ENCODE measurements at regions not wholly inside any gene's neighbourhood (a gene's known extent, or its start where the extent isn't known, plus 50 kb on each side); places are given as distances from the start of the nearest gene placed in this dataset.
"Not testable (repeated sequence)": the region's sequence is repeated elsewhere in the genome, so short reads cannot be mapped to it uniquely, and the experiment has no call there.

DNA sequence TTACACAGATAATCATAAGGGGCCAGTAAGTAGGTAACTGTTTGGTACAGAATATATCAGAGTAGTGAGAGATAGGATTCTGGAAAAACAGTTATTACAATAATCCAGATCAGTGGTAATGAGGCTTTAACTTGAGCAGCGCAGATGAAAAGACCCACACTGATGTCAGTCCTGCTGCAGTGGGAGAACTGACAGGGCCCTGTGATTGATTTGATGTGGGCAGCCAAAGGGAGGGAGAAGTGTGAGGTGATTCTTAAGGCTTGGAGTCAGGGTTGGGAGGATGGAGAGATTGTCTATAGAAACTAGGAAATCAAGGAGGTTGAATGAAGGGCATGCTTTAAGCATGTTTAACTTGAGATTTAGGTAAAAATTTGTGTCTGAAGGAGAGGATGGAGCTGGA lies 161.4 kb downstream of the VSIG4 start:
- Histone ChIP-seq H3K27me3 (ENCODE audit: control insufficient read depth, insufficient read depth, low read length) (no peaks in the 10 kb centered on the region), H3K36me3 (ENCODE audit: control insufficient read depth, insufficient read depth, low read length) (no peaks in the 10 kb centered on the region), H3K9me3 (ENCODE audit: control insufficient read depth, insufficient read depth, low read length) (peaks cover 3% of the 10 kb centered on the region), H3K9ac (ENCODE audit: low read depth, low read length) (no peak overlapping the region), H3K4me1 (ENCODE audit: control insufficient read depth, insufficient read depth, low read length) (no peaks in the 10 kb centered on the region), H3K4me3 (ENCODE audit: low read depth, low read length) (no peak overlapping the region)

DNA sequence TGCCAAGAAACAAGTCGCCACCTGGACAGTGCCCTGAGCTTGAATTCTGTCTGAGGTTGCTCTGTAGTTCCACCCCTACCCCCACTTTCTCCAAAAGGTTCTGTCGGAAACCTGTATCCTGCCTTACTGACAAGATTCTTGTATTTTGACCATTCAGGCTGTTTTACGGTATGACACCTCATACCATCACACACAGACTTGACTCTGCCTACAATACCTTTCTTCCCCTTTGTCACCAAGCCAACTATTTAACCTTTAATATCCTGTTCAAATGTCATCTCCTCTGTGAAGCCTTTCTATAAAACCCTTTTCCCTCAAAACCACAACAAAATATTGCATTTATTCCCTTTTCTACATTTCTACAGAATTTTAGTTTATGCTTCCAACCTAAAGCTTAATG lies 161.9 kb downstream of the VSIG4 start:
- H3K27me3 ChIP-seq (ENCODE audit: control insufficient read depth, insufficient read depth, low read length), result no peaks in the 10 kb centered on the region
- no peaks in the 10 kb centered on the region for H3K36me3 ChIP-seq (ENCODE audit: control insufficient read depth, insufficient read depth, low read length)
- no peaks in the 10 kb centered on the region for H3K4me1 ChIP-seq (ENCODE audit: control insufficient read depth, insufficient read depth, low read length)
- no peak overlapping the region for H3K9ac ChIP-seq (ENCODE audit: low read depth, low read length)
- peaks cover 3% of the 10 kb centered on the region for H3K9me3 ChIP-seq (ENCODE audit: control insufficient read depth, insufficient read depth, low read length)
- H3K4me3 ChIP-seq (ENCODE audit: low read depth, low read length), result no peak overlapping the region

DNA sequence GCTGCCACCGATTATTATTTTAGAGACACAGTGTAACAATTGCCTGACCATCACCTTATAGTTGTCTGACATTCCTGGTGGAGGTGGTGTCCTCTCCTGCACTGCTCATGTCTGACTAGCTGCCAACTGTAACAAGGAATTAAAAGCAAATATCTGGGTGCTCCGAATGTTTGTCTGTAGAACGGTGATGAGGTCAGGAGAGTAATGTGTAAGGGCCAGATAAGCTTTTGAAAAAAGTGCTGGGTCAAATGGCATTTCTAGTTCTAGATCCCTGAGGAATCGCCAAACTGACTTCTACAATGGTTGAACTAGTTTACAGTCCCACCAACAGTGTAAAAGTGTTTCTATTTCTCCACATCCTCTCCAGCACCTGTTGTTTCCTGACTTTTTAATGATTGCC lies 164.3 kb downstream of the VSIG4 start:
- not testable (repeated sequence) for H3K4me1 ChIP-seq (ENCODE audit: control insufficient read depth, insufficient read depth, low read length); H3K9me3 ChIP-seq (ENCODE audit: control insufficient read depth, insufficient read depth, low read length); H3K9ac ChIP-seq (ENCODE audit: low read depth, low read length); H3K36me3 ChIP-seq (ENCODE audit: control insufficient read depth, insufficient read depth, low read length); H3K4me3 ChIP-seq (ENCODE audit: low read depth, low read length); H3K27me3 ChIP-seq (ENCODE audit: control insufficient read depth, insufficient read depth, low read length)

DNA sequence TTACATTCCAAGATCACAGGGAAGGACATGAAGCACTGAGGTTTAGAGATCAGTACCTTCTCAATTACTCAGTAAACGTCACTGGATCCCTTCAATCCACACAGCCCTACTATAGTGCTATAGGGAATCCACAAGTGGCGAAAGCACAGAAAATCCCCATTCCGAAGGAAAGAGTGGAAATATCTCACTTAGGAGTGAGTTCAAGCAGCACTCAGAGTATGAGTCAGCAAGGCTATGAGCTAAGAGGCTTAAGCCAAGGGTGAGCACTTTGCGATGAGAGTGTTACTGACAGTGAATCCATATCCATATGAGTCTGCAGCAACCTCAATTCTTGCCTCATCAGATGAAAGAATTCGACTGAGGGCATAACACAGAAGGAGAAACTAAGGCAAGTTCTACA lies 165.1 kb downstream of the VSIG4 start:
- peaks cover 3% of the 10 kb centered on the region for H3K9me3 ChIP-seq (ENCODE audit: control insufficient read depth, insufficient read depth, low read length)
- no peaks in the 10 kb centered on the region for H3K4me1 ChIP-seq (ENCODE audit: control insufficient read depth, insufficient read depth, low read length)
- no peaks in the 10 kb centered on the region for H3K27me3 ChIP-seq (ENCODE audit: control insufficient read depth, insufficient read depth, low read length)
- no peak overlapping the region for H3K4me3 ChIP-seq (ENCODE audit: low read depth, low read length)
- no peaks in the 10 kb centered on the region for H3K36me3 ChIP-seq (ENCODE audit: control insufficient read depth, insufficient read depth, low read length)
- H3K9ac ChIP-seq (ENCODE audit: low read depth, low read length), result no peak overlapping the region

DNA sequence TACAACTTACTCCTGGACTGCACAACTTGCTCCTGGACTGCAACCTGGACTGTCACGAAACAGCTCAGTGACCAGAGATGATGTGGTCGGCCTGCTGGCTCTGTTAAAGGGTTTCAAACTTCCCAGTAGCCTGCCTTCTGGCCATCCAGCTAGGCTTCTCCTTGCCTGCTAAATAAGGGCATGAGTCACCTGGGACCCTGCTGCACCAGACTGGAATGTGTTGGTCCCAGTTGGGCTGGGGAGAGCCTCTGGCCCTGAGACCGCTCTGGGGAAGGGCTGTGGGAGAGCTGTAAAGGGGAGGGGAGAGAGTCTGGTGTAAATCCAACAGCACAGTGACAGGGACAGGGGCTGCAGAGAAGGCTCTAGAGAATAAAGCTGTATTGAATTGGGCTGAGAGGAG lies 165.8 kb downstream of the VSIG4 start:
- H3K4me1 ChIP-seq (ENCODE audit: control insufficient read depth, insufficient read depth, low read length), result no peaks in the 10 kb centered on the region

DNA sequence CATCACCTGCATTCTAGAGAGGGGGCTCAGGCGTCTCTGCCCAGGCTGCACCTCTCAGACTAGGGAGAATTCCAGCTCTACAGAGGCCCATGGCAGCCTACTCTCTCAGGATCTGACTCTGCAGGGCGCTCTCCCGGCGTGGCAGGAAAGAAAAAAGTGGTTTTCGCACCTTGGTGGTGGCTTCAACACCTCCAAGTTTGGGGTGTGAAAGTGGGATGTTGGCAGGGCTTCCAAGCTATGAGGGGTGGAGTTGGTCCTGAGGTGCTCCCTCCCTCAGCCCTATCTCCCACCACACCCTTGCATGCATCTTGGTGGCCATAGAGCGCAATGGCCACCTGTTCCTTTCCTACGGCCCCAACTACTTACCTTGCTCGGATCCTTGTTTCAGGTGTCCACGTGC lies 166.5 kb downstream of the VSIG4 start:
- H3K27me3 ChIP-seq (ENCODE audit: control insufficient read depth, insufficient read depth, low read length), result no peaks in the 10 kb centered on the region
- H3K4me1 ChIP-seq (ENCODE audit: control insufficient read depth, insufficient read depth, low read length), result no peaks in the 10 kb centered on the region
- no peaks in the 10 kb centered on the region for H3K36me3 ChIP-seq (ENCODE audit: control insufficient read depth, insufficient read depth, low read length)
- H3K4me3 ChIP-seq (ENCODE audit: low read depth, low read length), result no peak overlapping the region
- no peak overlapping the region for H3K9ac ChIP-seq (ENCODE audit: low read depth, low read length)
- no peaks in the 10 kb centered on the region for H3K9me3 ChIP-seq (ENCODE audit: control insufficient read depth, insufficient read depth, low read length)

More for the DNA sequence above, 165.8 kb downstream of the VSIG4 start:
- H3K9me3 ChIP-seq (ENCODE audit: control insufficient read depth, insufficient read depth, low read length), result peaks cover 3% of the 10 kb centered on the region
- no peaks in the 10 kb centered on the region for H3K36me3 ChIP-seq (ENCODE audit: control insufficient read depth, insufficient read depth, low read length)
- H3K9ac ChIP-seq (ENCODE audit: low read depth, low read length), result no peak overlapping the region
- no peaks in the 10 kb centered on the region for H3K27me3 ChIP-seq (ENCODE audit: control insufficient read depth, insufficient read depth, low read length)
- H3K4me3 ChIP-seq (ENCODE audit: low read depth, low read length), result no peak overlapping the region

DNA sequence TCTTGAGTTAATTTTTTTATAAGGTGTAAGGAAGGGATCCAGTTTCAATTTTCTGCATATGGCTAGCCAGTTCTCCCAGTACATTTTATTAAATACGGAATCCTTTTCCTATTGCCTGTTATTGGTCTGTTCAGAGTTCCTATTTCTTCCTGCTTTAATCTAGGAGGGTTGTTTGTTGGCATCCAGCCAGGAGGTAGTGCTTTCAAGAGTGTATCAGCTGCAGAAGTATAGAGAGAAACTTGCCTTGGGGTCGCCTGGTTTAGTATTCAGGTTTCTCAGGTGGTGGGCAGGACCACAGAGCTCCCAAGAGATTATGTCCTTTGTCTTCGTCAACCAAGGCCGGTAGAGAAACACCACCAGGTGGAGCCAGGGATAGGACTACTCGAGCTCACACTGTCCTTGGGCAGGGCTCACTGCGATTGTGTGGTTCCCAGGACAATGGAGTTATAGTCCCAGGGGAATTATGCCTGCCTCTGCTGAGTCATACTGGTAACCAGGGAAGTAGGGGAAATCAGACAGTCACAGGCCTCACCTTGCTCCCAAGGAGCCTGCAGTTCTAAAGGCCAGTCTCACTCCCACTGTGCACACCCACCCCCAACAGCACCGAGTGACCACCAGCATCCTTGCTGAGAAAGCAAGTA lies 168.1 kb downstream of the VSIG4 start:
- no peaks in the 10 kb centered on the region for H3K9me3 ChIP-seq (ENCODE audit: control insufficient read depth, insufficient read depth, low read length)

DNA sequence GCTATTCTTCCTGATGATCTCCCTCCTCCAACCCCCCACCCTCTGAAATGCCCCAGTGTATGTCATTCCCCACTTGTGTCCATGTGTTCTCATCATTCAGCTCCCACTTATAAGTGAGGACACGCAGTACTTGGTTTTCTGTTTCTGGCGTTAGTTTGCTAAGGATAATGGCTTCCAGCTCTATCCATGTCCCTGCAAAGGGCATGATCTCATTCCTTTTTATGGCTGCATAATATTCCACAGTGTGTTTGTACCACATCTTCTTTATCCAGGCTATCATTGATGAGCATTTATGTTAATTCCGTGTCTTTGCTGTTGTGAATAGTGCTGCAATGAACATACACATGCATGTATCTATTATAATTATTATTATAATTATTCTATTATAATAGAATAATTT lies 169.3 kb downstream of the VSIG4 start:
- H3K27me3 ChIP-seq (ENCODE audit: control insufficient read depth, insufficient read depth, low read length); H3K9ac ChIP-seq (ENCODE audit: low read depth, low read length); H3K4me1 ChIP-seq (ENCODE audit: control insufficient read depth, insufficient read depth, low read length); H3K9me3 ChIP-seq (ENCODE audit: control insufficient read depth, insufficient read depth, low read length); H3K36me3 ChIP-seq (ENCODE audit: control insufficient read depth, insufficient read depth, low read length); H3K4me3 ChIP-seq (ENCODE audit: low read depth, low read length): not testable (repeated sequence)

More for the DNA sequence above, 168.1 kb downstream of the VSIG4 start:
- no peaks in the 10 kb centered on the region for H3K36me3 ChIP-seq (ENCODE audit: control insufficient read depth, insufficient read depth, low read length)
- H3K9ac ChIP-seq (ENCODE audit: low read depth, low read length), result no peak overlapping the region
- H3K27me3 ChIP-seq (ENCODE audit: control insufficient read depth, insufficient read depth, low read length), result no peaks in the 10 kb centered on the region
- H3K4me3 ChIP-seq (ENCODE audit: low read depth, low read length), result no peak overlapping the region
- no peaks in the 10 kb centered on the region for H3K4me1 ChIP-seq (ENCODE audit: control insufficient read depth, insufficient read depth, low read length)

DNA sequence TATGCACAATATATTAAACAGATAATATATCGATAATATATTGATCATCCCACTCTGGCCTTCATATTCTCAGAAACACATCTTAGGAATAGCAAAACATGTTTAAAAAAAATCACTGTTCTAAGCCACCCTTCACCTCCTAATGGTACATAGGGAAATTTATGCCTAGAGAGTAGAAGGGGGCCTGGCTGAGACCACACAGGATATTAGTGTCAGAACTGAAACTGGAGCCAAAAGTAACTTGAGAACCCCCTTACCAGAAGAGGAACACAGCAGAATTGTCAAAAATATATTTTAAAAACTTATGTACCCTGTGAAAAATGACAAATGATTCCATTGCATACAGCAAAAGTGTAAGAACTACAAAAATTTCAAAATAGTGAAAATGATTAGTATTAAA lies 173.1 kb downstream of the VSIG4 start:
- H3K4me3 ChIP-seq (ENCODE audit: low read depth, low read length), result no peak overlapping the region
- no peaks in the 10 kb centered on the region for H3K27me3 ChIP-seq (ENCODE audit: control insufficient read depth, insufficient read depth, low read length)
- no peak overlapping the region for H3K9ac ChIP-seq (ENCODE audit: low read depth, low read length)
- no peaks in the 10 kb centered on the region for H3K9me3 ChIP-seq (ENCODE audit: control insufficient read depth, insufficient read depth, low read length)
- H3K36me3 ChIP-seq (ENCODE audit: control insufficient read depth, insufficient read depth, low read length), result no peaks in the 10 kb centered on the region
- H3K4me1 ChIP-seq (ENCODE audit: control insufficient read depth, insufficient read depth, low read length), result no peaks in the 10 kb centered on the region

DNA sequence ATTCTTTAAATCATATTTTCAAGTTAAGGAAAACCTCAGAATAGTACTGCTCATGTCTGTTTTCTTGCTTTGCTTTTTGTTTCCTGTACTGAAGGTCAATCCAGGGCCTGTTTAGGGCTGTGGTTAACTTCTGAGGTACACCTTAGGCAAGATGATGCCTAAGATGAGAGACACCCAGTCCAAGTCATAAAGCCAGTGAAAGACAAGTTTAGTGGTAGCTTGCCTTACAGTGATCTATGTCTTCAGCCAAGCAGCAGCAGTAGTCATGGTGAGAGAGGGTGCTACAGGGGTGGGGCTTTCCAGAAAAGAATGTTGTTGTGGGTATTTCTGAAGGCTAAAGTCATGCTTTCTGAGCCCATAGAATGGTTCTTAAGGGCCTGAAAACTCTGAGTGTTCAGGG lies 173.7 kb downstream of the VSIG4 start:
- no peak overlapping the region for H3K4me3 ChIP-seq (ENCODE audit: low read depth, low read length)
- H3K9me3 ChIP-seq (ENCODE audit: control insufficient read depth, insufficient read depth, low read length), result no peaks in the 10 kb centered on the region
- no peaks in the 10 kb centered on the region for H3K36me3 ChIP-seq (ENCODE audit: control insufficient read depth, insufficient read depth, low read length)
- no peak overlapping the region for H3K9ac ChIP-seq (ENCODE audit: low read depth, low read length)
- H3K4me1 ChIP-seq (ENCODE audit: control insufficient read depth, insufficient read depth, low read length), result no peaks in the 10 kb centered on the region
- H3K27me3 ChIP-seq (ENCODE audit: control insufficient read depth, insufficient read depth, low read length), result no peaks in the 10 kb centered on the region

DNA sequence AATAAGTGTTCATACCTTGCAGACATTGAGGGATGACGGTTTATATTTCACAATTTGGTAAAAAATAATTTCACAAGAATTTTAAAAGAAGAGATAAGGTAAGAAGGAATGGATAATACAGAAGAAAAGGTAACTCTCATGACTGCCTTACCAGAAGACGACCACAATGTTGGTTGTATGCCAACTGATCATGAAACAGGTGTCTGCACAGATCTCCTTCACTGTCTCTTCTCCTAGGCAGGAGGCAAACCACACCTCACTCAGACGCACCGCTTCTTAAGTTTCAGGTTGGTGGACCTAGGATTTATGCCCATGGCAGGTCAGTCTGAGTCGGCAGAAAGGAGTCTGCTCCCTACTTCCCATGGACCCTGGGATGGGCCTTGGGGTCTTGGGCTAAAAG lies 177.2 kb downstream of the VSIG4 start:
- Histone ChIP-seq H3K9me3 (ENCODE audit: control insufficient read depth, insufficient read depth, low read length) (no peaks in the 10 kb centered on the region), H3K27me3 (ENCODE audit: control insufficient read depth, insufficient read depth, low read length) (no peaks in the 10 kb centered on the region), H3K36me3 (ENCODE audit: control insufficient read depth, insufficient read depth, low read length) (no peaks in the 10 kb centered on the region), H3K4me3 (ENCODE audit: low read depth, low read length) (no peak overlapping the region), H3K4me1 (ENCODE audit: control insufficient read depth, insufficient read depth, low read length) (no peaks in the 10 kb centered on the region), H3K9ac (ENCODE audit: low read depth, low read length) (no peak overlapping the region)

DNA sequence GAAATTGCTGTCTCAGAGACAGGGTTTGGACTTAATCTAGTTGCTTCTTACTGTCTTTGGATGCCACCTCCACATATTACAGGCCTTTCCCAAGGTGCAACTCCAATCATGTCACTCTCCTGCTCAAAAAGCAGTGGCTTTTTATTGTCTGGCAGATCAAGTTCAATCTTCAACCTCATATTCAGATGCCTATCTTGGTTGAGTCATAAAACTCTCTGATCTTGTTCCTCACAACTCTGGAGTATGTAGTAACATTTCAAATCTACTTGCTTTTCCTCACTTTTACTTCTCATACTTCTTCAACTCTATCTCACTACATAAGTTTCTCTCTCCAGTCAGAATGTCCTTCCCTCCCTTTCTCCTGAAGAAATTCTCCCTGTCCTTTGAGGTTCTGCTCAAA lies 180.6 kb downstream of the VSIG4 start:
- Histone ChIP-seq H3K9me3 (ENCODE audit: control insufficient read depth, insufficient read depth, low read length) (no peaks in the 10 kb centered on the region), H3K36me3 (ENCODE audit: control insufficient read depth, insufficient read depth, low read length) (no peaks in the 10 kb centered on the region), H3K9ac (ENCODE audit: low read depth, low read length) (no peak overlapping the region), H3K27me3 (ENCODE audit: control insufficient read depth, insufficient read depth, low read length) (no peaks in the 10 kb centered on the region), H3K4me3 (ENCODE audit: low read depth, low read length) (no peak overlapping the region), H3K4me1 (ENCODE audit: control insufficient read depth, insufficient read depth, low read length) (no peaks in the 10 kb centered on the region)
